Peyer's patch (tissue), 4 donors: ENCODE measurements at regions not wholly inside any gene's neighbourhood (a gene's known extent, or its start where the extent isn't known, plus 50 kb on each side); places are given as distances from the start of the nearest gene placed in this dataset.

Source experiments
- CTCF ChIP-seq, 6 experiments: fragments of 450-650 bp in 4 of 6; fragments of 200-600 bp in 2 of 6; sonication (generic) in 1 of 6; IDR thresholded peaks; one replicate each; pipeline ENCODE4 v1.5.1; 2017 to 2019; ENCODE audit warnings: antibody characterized with exemption in 6 of 6, mild to moderate bottlenecking in 3 of 6, moderate library complexity in 1 of 6
- POLR2A ChIP-seq, 2 donors: fragments of 450-650 bp; IDR thresholded peaks; one replicate each; pipeline ENCODE4 v1.5.1; 2017; ENCODE audit warnings: antibody characterized with exemption in 2 of 2, mild to moderate bottlenecking in 2 of 2, moderate library complexity in 2 of 2

DNA sequence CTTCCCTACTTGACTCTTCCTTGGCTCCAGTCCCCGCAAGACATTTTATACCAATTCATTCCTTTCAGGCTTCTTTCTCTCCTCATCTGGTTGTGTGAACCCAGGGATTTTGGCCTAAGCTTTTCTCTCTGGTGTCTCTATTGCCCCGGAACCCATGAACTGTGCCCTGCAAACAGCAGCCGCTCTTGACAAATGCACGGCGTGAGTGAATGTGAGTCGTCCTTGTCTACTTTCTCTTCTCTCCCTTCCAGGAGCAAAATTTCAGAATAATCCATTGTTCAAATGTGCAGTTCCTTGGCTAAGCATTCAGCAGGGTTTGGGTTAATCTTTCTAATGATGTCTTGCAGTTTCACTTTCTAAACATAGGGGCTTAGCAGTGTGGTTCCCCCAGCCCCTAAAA lies 250.4 kb upstream of the IRX4 start:
- TF ChIP-seq CTCF (IDR thresholded peaks at IDR 0.05) (no peak), POLR2A (IDR thresholded peaks at IDR 0.05) (no peak)
